B cell (primary cell): ENCODE measurements at regions not wholly inside any gene's neighbourhood (a gene's known extent, or its start where the extent isn't known, plus 50 kb on each side); places are given as distances from the start of the nearest gene placed in this dataset.
"Not testable (repeated sequence)": the region's sequence is repeated elsewhere in the genome, so short reads cannot be mapped to it uniquely, and the experiment has no call there.

Experiments used
- ATAC-seq: fragments of 200-7000 bp; cut with Tn5 transposase; one replicate; pipeline ENCODE4 v1.10.0; 2021; ENCODE audit warnings: low read depth, mild to moderate bottlenecking, moderate number of reproducible peaks, moderate library complexity
- CTCF ChIA-PET: fragments of 350-600 bp; sonication (Branson Sonifier 250); formaldehyde crosslinking; loops from one replicate; lab custom pipeline; 2021; ENCODE audit warnings: antibody characterized with exemption, inconsistent platforms; lab: Charles Lee
- POLR2A ChIA-PET: fragments of 350-600 bp; sonication (Branson Sonifier 250); formaldehyde crosslinking; loops from one replicate; lab custom pipeline; 2021; ENCODE audit warnings: antibody characterized with exemption; lab: Charles Lee
- DNase-seq: peaks from one replicate; pipeline ENCODE4 v3.0.0; 2013
- H2AFZ ChIP-seq: 2 replicates; pipeline ENCODE4 v1.6.1; 2012; ENCODE audit warnings: mild to moderate bottlenecking, low read depth, low read length; ENCODE audit not compliant: insufficient read depth, poor library complexity, severe bottlenecking
- H3K27ac ChIP-seq, 2 donors: 1 replicate in 1 of 2; 2 replicates in 1 of 2; pipeline ENCODE4 v1.5.1; 2012 to 2013; ENCODE audit warnings: low read length in 2 of 2, mild to moderate bottlenecking in 2 of 2, moderate library complexity in 1 of 2
- H3K27me3 ChIP-seq, 4 experiments: fragments of 200-600 bp in 1 of 4; sonication (generic) in 1 of 4; replicated peaks in 1 of 4; 1 replicate in 2 of 4; 2 replicates in 2 of 4; pipeline versions ENCODE4 v1.6.1 to v1.7.0; 2013 to 2016; ENCODE audit warnings: low read length in 3 of 4, mild to moderate bottlenecking in 2 of 4, mixed read lengths in 1 of 4, moderate library complexity in 1 of 4; ENCODE audit not compliant: insufficient read depth in 4 of 4, control insufficient read depth in 3 of 4; ENCODE audit errors: control extremely low read depth in 1 of 4
- H3K36me3 ChIP-seq, 2 experiments: replicated peaks in 1 of 2; 1 replicate in 1 of 2; 2 replicates in 1 of 2; pipeline versions ENCODE4 v1.6.1 to v1.7.1; 2013; ENCODE audit warnings: low read length in 1 of 2; ENCODE audit not compliant: insufficient read depth in 2 of 2, control insufficient read depth in 1 of 2; ENCODE audit errors: control extremely low read depth in 1 of 2, extremely low read depth in 1 of 2
- H3K4me1 ChIP-seq, 2 donors: fragments of 200-600 bp in 1 of 2; sonication (generic) in 1 of 2; 1 replicate in 1 of 2; 2 replicates in 1 of 2; pipeline versions ENCODE4 v1.5.1 to v1.6.1; 2013 to 2017; ENCODE audit warnings: low read length in 2 of 2; ENCODE audit not compliant: control insufficient read depth in 2 of 2, insufficient read depth in 2 of 2
- H3K4me2 ChIP-seq: replicated peaks from 2 replicates; pipeline ENCODE3; 2012; ENCODE audit warnings: mild to moderate bottlenecking, low read depth, low read length; ENCODE audit not compliant: poor library complexity, severe bottlenecking
- H3K4me3 ChIP-seq, 5 experiments: fragments of 200-600 bp in 1 of 5; sonication (generic) in 1 of 5; 1 replicate in 3 of 5; 2 replicates in 2 of 5; pipeline versions ENCODE4 v1.5.1 to v1.7.0; 2011 to 2016; ENCODE audit warnings: low read length in 4 of 5, mild to moderate bottlenecking in 4 of 5, low read depth in 2 of 5, control low read depth in 1 of 5, moderate library complexity in 1 of 5; ENCODE audit not compliant: insufficient read depth in 1 of 5; ENCODE audit errors: control extremely low read depth in 1 of 5, extremely low read depth in 1 of 5
- H3K79me2 ChIP-seq: fragments of 200-600 bp; sonication (generic); one replicate; pipeline ENCODE4 v1.6.0; 2016; ENCODE audit warnings: low read length; ENCODE audit not compliant: control insufficient read depth, insufficient read depth
- H3K9ac ChIP-seq: fragments of 200-600 bp; sonication (generic); 2 replicates; pipeline ENCODE4 v1.6.1; 2017; ENCODE audit warnings: mild to moderate bottlenecking, low read length, moderate library complexity
- H3K9me3 ChIP-seq, 3 donors: one replicate each; pipeline versions ENCODE4 v1.6.1 to v1.7.1; 2013; ENCODE audit warnings: low read length in 2 of 3; ENCODE audit not compliant: control insufficient read depth in 2 of 3, insufficient read depth in 1 of 3; ENCODE audit errors: control extremely low read depth in 1 of 3
- H4K20me1 ChIP-seq: 2 replicates; pipeline ENCODE4 v1.6.0; 2012; ENCODE audit warnings: mild to moderate bottlenecking, low read length; ENCODE audit not compliant: insufficient read depth, control insufficient read depth, poor library complexity, severe bottlenecking
- H3K27ac Mint-ChIP-seq: one replicate; pipeline ENCODE4 v1.8.0; 2021; ENCODE audit warnings: mixed read lengths
- H3K27me3 Mint-ChIP-seq: one replicate; pipeline ENCODE4 v1.8.0; 2021; ENCODE audit warnings: mixed read lengths
- H3K4me1 Mint-ChIP-seq: one replicate; pipeline ENCODE4 v1.8.0; 2021; ENCODE audit warnings: mixed read lengths
- H3K4me3 Mint-ChIP-seq: one replicate; pipeline ENCODE4 v1.8.0; 2021; ENCODE audit warnings: mixed read lengths
- H3K9me3 Mint-ChIP-seq: one replicate; pipeline ENCODE4 v1.8.0; 2022; ENCODE audit warnings: mixed read lengths; ENCODE audit not compliant: insufficient read depth
- CTCF ChIP-seq: fragments of 200-600 bp; IDR thresholded peaks from one replicate; pipeline ENCODE4 v1.8.0; 2022; ENCODE audit warnings: antibody characterized with exemption, mild to moderate bottlenecking
- EZH2 ChIP-seq: IDR thresholded peaks from 2 replicates; pipeline ENCODE4 v1.6.1; 2012; ENCODE audit warnings: borderline replicate concordance, low read depth, mild to moderate bottlenecking, moderate library complexity, low read length; ENCODE audit not compliant: insufficient read depth, poor library complexity, severe bottlenecking
- WGBS: methylation state at CpG from one replicate; pipeline ENCODE4 v1.1.5; 2013; ENCODE audit warnings: missing lambda C conversion rate; ENCODE audit not compliant: insufficient coverage; 5-methylcytosine and 5-hydroxymethylcytosine counted together
- intact Hi-C: fragments of 100-400 bp; cut with micrococcal nuclease; formaldehyde crosslinking; loops from one replicate; pipeline ENCODE4 v1.10.0; 2022

- WGBS: no CpG with 5 or more reads among the region's 3 CpGs
- ATAC-seq (no peak), DNase-seq (no peak)
- intact Hi-C loops: no loop called here
- no peak overlapping the region for H2AFZ ChIP-seq
- ChIA-PET CTCF (no interaction called here), POLR2A (no interaction called here)
- no peaks in the 10 kb centered on the region for H3K79me2 ChIP-seq
- H3K4me3 ChIP-seq: no peak overlapping the region
- no peak overlapping the region for H3K4me3 Mint-ChIP-seq
- H4K20me1 ChIP-seq: no peaks in the 10 kb centered on the region
- H3K27ac Mint-ChIP-seq: no peak overlapping the region
- H3K9ac ChIP-seq: no peak overlapping the region
- TF ChIP-seq EZH2 (no peak), CTCF (no peak)
- H3K36me3 ChIP-seq: no peaks in the 10 kb centered on the region
- no peaks in the 10 kb centered on the region for H3K27me3 ChIP-seq
- H3K4me1 Mint-ChIP-seq: no peaks in the 10 kb centered on the region
- no peak overlapping the region for H3K4me2 ChIP-seq
- peaks cover 4% of the 10 kb centered on the region for H3K27me3 Mint-ChIP-seq
- H3K4me1 ChIP-seq: no peaks in the 10 kb centered on the region
- no peaks in the 10 kb centered on the region for H3K9me3 Mint-ChIP-seq
- H3K27ac ChIP-seq: no peak overlapping the region
- H3K9me3 ChIP-seq: no peaks in the 10 kb centered on the region
These were observed 490.6 kb upstream of the MARCKS start for GRCh38 chr6:113366505-113366904.

- Mint-ChIP-seq H3K4me1 (no peaks in the 10 kb centered on the region), H3K4me3 (no peak overlapping the region), H3K27me3 (no peaks in the 10 kb centered on the region), H3K9me3 (no peaks in the 10 kb centered on the region), H3K27ac (no peak overlapping the region)
- no CpG with 5 or more reads among the region's 5 CpGs for WGBS
- Histone ChIP-seq H3K36me3 (no peaks in the 10 kb centered on the region), H3K9me3 (no peaks in the 10 kb centered on the region), H3K27ac (no peak overlapping the region), H3K4me2 (no peak overlapping the region), H4K20me1 (no peaks in the 10 kb centered on the region), H3K27me3 (no peaks in the 10 kb centered on the region), H3K9ac (no peak overlapping the region), H2AFZ (no peak overlapping the region), H3K79me2 (no peaks in the 10 kb centered on the region), H3K4me3 (no peak overlapping the region), H3K4me1 (no peaks in the 10 kb centered on the region)
- POLR2A ChIA-PET: no interaction called here
- CTCF ChIA-PET: no interaction called here
- DNase-seq (no peak), ATAC-seq (no peak)
- TF ChIP-seq EZH2: no peak
- TF ChIP-seq CTCF: no peak
- intact Hi-C loops: no loop called here
These were observed 486.3 kb upstream of the MARCKS start for GRCh38 chr6:113370508-113371502.

GRCh38 chr6:113375466-113375865 is 481.7 kb upstream of the MARCKS start:
- intact Hi-C loops, H3K9ac ChIP-seq, H3K4me1 ChIP-seq, CTCF ChIA-PET, H3K36me3 ChIP-seq, ATAC-seq, H3K27ac Mint-ChIP-seq, H3K4me1 Mint-ChIP-seq, H3K9me3 ChIP-seq, DNase-seq, H3K4me2 ChIP-seq, H3K27me3 ChIP-seq, H3K27me3 Mint-ChIP-seq, H3K79me2 ChIP-seq, H3K27ac ChIP-seq, H3K9me3 Mint-ChIP-seq, H4K20me1 ChIP-seq, H3K4me3 Mint-ChIP-seq, POLR2A ChIA-PET, H2AFZ ChIP-seq, H3K4me3 ChIP-seq: not testable (repeated sequence)
- WGBS: 100% methylated on average over 1 of the region's 2 CpGs
